GM23338 (cell line): ENCODE measurements at regions not wholly inside any gene's neighbourhood (a gene's known extent, or its start where the extent isn't known, plus 50 kb on each side); places are given as distances from the start of the nearest gene placed in this dataset.

Source experiments
- ATAC-seq: fragments of 200-7000 bp; cut with Tn5 transposase; 3 replicates; pipeline ENCODE4 v1.9.1; 2020
- DNase-seq: peaks from one replicate; pipeline ENCODE4 v3.0.0-alpha.2; 2015; ENCODE audit warnings: low spot score
- H2AFZ ChIP-seq: fragments of 200-600 bp; sonication (generic); 2 replicates; pipeline ENCODE4 v1.8.0; 2016; ENCODE audit warnings: antibody characterized with exemption, mild to moderate bottlenecking, moderate library complexity
- H3F3A ChIP-seq: fragments of 200-600 bp; sonication (generic); replicated peaks from 2 replicates; pipeline ENCODE4 v1.8.0; 2017; ENCODE audit warnings: antibody characterized with exemption, mixed run types, low read depth
- H3K27ac ChIP-seq: fragments of 200-600 bp; sonication (generic); 2 replicates; pipeline ENCODE4 v1.6.1; 2016; ENCODE audit warnings: low read depth
- H3K27me3 ChIP-seq: fragments of 200-600 bp; sonication (generic); 2 replicates; pipeline ENCODE4 v1.8.0; 2016; ENCODE audit warnings: mild to moderate bottlenecking, mixed run types, moderate library complexity; ENCODE audit not compliant: insufficient read depth
- H3K36me3 ChIP-seq: fragments of 200-600 bp; sonication (generic); 2 replicates; pipeline ENCODE4 v1.8.0; 2016; ENCODE audit warnings: mild to moderate bottlenecking; ENCODE audit not compliant: insufficient read depth
- H3K4me1 ChIP-seq: fragments of 200-600 bp; sonication (generic); 2 replicates; pipeline ENCODE4 v1.8.0; 2016; ENCODE audit warnings: mild to moderate bottlenecking, moderate library complexity; ENCODE audit not compliant: insufficient read depth
- H3K4me2 ChIP-seq: fragments of 200-600 bp; sonication (generic); 2 replicates; pipeline ENCODE4 v1.7.1; 2017; ENCODE audit warnings: mixed run types
- H3K4me3 ChIP-seq: fragments of 200-600 bp; sonication (generic); 2 replicates; pipeline ENCODE4 v1.6.1; 2016; ENCODE audit warnings: mixed run types
- H3K79me2 ChIP-seq: fragments of 200-600 bp; sonication (generic); replicated peaks from 2 replicates; pipeline ENCODE4 v1.8.0; 2017; ENCODE audit warnings: mild to moderate bottlenecking; ENCODE audit not compliant: insufficient read depth
- H3K9me2 ChIP-seq: fragments of 200-600 bp; sonication (generic); 2 replicates; pipeline ENCODE4 v1.8.0; 2017; ENCODE audit not compliant: insufficient read depth
- H4K20me1 ChIP-seq: fragments of 200-600 bp; sonication (generic); replicated peaks from 2 replicates; pipeline ENCODE4 v1.8.0; 2017; ENCODE audit warnings: mild to moderate bottlenecking; ENCODE audit not compliant: insufficient read depth
- H3K27ac Mint-ChIP-seq: 2 replicates; pipeline ENCODE4 v1.8.0; 2020; ENCODE audit warnings: inconsistent platforms, mild to moderate bottlenecking, moderate library complexity, mixed read lengths
- H3K27me3 Mint-ChIP-seq: 3 replicates; pipeline ENCODE4 v1.8.0; 2022; ENCODE audit warnings: low read depth, mild to moderate bottlenecking, moderate library complexity, mixed read lengths, inconsistent platforms; ENCODE audit not compliant: insufficient read depth, poor library complexity
- H3K36me3 Mint-ChIP-seq: 3 replicates; pipeline ENCODE4 v1.8.0; 2021; ENCODE audit warnings: low read depth, mild to moderate bottlenecking, inconsistent platforms, moderate library complexity, mixed read lengths
- H3K4me1 Mint-ChIP-seq: 3 replicates; pipeline ENCODE4 v1.8.0; 2020; ENCODE audit warnings: mild to moderate bottlenecking, inconsistent platforms, mixed read lengths
- H3K4me3 Mint-ChIP-seq: 3 replicates; pipeline ENCODE4 v1.8.0; 2021; ENCODE audit warnings: moderate library complexity, mild to moderate bottlenecking, inconsistent platforms, mixed read lengths
- H3K9me3 Mint-ChIP-seq: 3 replicates; pipeline ENCODE4 v1.8.0; 2020; ENCODE audit warnings: moderate library complexity, mild to moderate bottlenecking, inconsistent platforms, mixed read lengths
- CREB1 ChIP-seq: fragments of 250-450 bp; sonication (Bioruptor Pico); IDR thresholded peaks from 2 replicates; pipeline ENCODE4 v1.5.0; 2020; ENCODE audit warnings: low read depth, mild to moderate bottlenecking, moderate library complexity
- CTCF ChIP-seq, 2 experiments: fragments of 200-600 bp in 1 of 2; sonication (generic) in 1 of 2; conservative IDR thresholded peaks; 2 replicates each; pipeline versions ENCODE4 v1.5.1 to v1.6.1; 2016 to 2017; ENCODE audit warnings: antibody characterized with exemption in 2 of 2, low read depth in 2 of 2, mild to moderate bottlenecking in 2 of 2, moderate library complexity in 1 of 2
- ETS1 ChIP-seq: IDR thresholded peaks from 2 replicates; pipeline ENCODE4 v1.6.1; 2016; ENCODE audit warnings: antibody characterized with exemption
- EZH2phosphoT487 ChIP-seq: fragments of 200-600 bp; sonication (generic); IDR thresholded peaks from one replicate; pipeline ENCODE4 v1.8.1; 2018; ENCODE audit warnings: antibody characterized with exemption; ENCODE audit not compliant: unreplicated experiment
- JUNB ChIP-seq: IDR thresholded peaks from one replicate; pipeline ENCODE4 v1.6.1; 2016; ENCODE audit warnings: antibody characterized with exemption; ENCODE audit not compliant: unreplicated experiment
- NANOG ChIP-seq: IDR thresholded peaks from 2 replicates; pipeline ENCODE4 v1.6.1; 2016; ENCODE audit warnings: antibody characterized with exemption, borderline replicate concordance
- POLR2AphosphoS5 ChIP-seq: IDR thresholded peaks from 2 replicates; pipeline ENCODE4 v1.6.1; 2016; ENCODE audit warnings: antibody characterized with exemption, low read depth
- REST ChIP-seq: IDR thresholded peaks from one replicate; pipeline ENCODE4 v1.6.1; 2018; ENCODE audit warnings: antibody characterized with exemption; ENCODE audit not compliant: unreplicated experiment
- STAT1 ChIP-seq: IDR thresholded peaks from one replicate; pipeline ENCODE4 v1.6.1; 2016; ENCODE audit warnings: antibody characterized with exemption; ENCODE audit not compliant: unreplicated experiment
- ZNF331 ChIP-seq: fragments of 250-450 bp; sonication (Bioruptor Pico); IDR thresholded peaks from 2 replicates; pipeline ENCODE4 v1.5.0; 2020; ENCODE audit warnings: low read depth, mild to moderate bottlenecking, moderate library complexity
- ZNF462 ChIP-seq: fragments of 250-450 bp; sonication (Bioruptor Pico); IDR thresholded peaks from 2 replicates; pipeline ENCODE4 v1.5.0; 2020; ENCODE audit warnings: mild to moderate bottlenecking, moderate library complexity

GRCh38 chr2:129274918-129275317 lies 704.5 kb upstream of the RAB6C start (continued):
- TF ChIP-seq ZNF462 (no peak), STAT1 (no peak), ZNF331 (CRISPR knock-in tag) (no peak), JUNB (no peak)

GRCh38 chr2:129275706-129276105 lies 703.8 kb upstream of the RAB6C start:
- Mint-ChIP-seq H3K4me1 (no peaks in the 10 kb centered on the region), H3K27ac (no peak overlapping the region), H3K27me3 (peaks cover 1% of the 10 kb centered on the region), H3K9me3 (peaks cover 21% of the 10 kb centered on the region), H3K36me3 (no peaks in the 10 kb centered on the region; the same call in 2 of the 3 replicates), H3K4me3 (no peak overlapping the region)
- Histone ChIP-seq H3K4me2 (no peak overlapping the region), H3K9me2 (no peaks in the 10 kb centered on the region; the same call in 1 of the 2 replicates), H3K4me1 (no peaks in the 10 kb centered on the region), H4K20me1 (no peaks in the 10 kb centered on the region), H3K4me3 (no peak overlapping the region), H3K36me3 (no peaks in the 10 kb centered on the region), H3F3A (no peaks in the 10 kb centered on the region), H2AFZ (no peak overlapping the region), H3K27me3 (no peaks in the 10 kb centered on the region), H3K27ac (no peak overlapping the region), H3K79me2 (no peaks in the 10 kb centered on the region)
- ATAC-seq: no peak
- no peak for DNase-seq
- TF ChIP-seq ZNF331 (CRISPR knock-in tag) (no peak), CREB1 (CRISPR knock-in tag) (no peak), POLR2AphosphoS5 (no peak), CTCF (conservative IDR thresholded peaks at IDR 0.05; ENCODE audit: low read depth in 2 of 2) (no peak), NANOG (no peak), REST (no peak), ETS1 (no peak), JUNB (no peak), STAT1 (no peak), EZH2phosphoT487 (no peak)
